IMR-90 (cell line): ENCODE measurements at regions not wholly inside any gene's neighbourhood (a gene's known extent, or its start where the extent isn't known, plus 50 kb on each side); places are given as distances from the start of the nearest gene placed in this dataset.

ENCODE experiments used
- BHLHE40 ChIP-seq: fragments of 150-350 bp; IDR thresholded peaks from 2 replicates; pipeline ENCODE4 v1.6.1; 2016; ENCODE audit warnings: mild to moderate bottlenecking, low read depth, low read length
- CEBPB ChIP-seq: IDR thresholded peaks from 2 replicates; pipeline ENCODE4 v1.6.1; 2012; ENCODE audit warnings: low read depth, low read length, improper control_type of control experiment
- CHD1 ChIP-seq: IDR thresholded peaks from 2 replicates; pipeline ENCODE4 v1.6.1; 2012; ENCODE audit warnings: low read depth, low read length, improper control_type of control experiment
- CTCF ChIP-seq: conservative IDR thresholded peaks from 2 replicates; pipeline ENCODE4 v1.5.1; 2012; ENCODE audit warnings: mild to moderate bottlenecking, low read depth, low read length, improper control_type of control experiment
- FOS ChIP-seq: fragments of 150-350 bp; IDR thresholded peaks from 2 replicates; pipeline ENCODE4 v1.6.1; 2016; ENCODE audit warnings: low read depth, low read length
- MAFK ChIP-seq: IDR thresholded peaks from 2 replicates; pipeline ENCODE4 v1.6.1; 2012; ENCODE audit warnings: low read depth, low read length, improper control_type of control experiment
- MAZ ChIP-seq: IDR thresholded peaks from 2 replicates; pipeline ENCODE4 v1.6.1; 2012; ENCODE audit warnings: low read depth, mild to moderate bottlenecking, low read length, improper control_type of control experiment, moderate library complexity, borderline replicate concordance
- MXI1 ChIP-seq: IDR thresholded peaks from 2 replicates; pipeline ENCODE4 v1.6.1; 2012; ENCODE audit warnings: low read depth, mild to moderate bottlenecking, low read length, moderate library complexity, borderline replicate concordance
- NFE2L2 ChIP-seq: fragments of 150-350 bp; IDR thresholded peaks from 2 replicates; pipeline ENCODE4 v1.6.1; 2016; ENCODE audit warnings: low read depth, mild to moderate bottlenecking, low read length
- POLR2A ChIP-seq: IDR thresholded peaks from 2 replicates; pipeline ENCODE4 v1.6.1; 2012; ENCODE audit warnings: mild to moderate bottlenecking, low read depth, low read length
- RAD21 ChIP-seq: IDR thresholded peaks from 2 replicates; pipeline ENCODE4 v1.6.1; 2012; ENCODE audit warnings: low read length, improper control_type of control experiment
- RCOR1 ChIP-seq: IDR thresholded peaks from 2 replicates; pipeline ENCODE4 v1.6.1; 2012; ENCODE audit warnings: mild to moderate bottlenecking, low read length, improper control_type of control experiment; ENCODE audit not compliant: insufficient replicate concordance
- SMC3 ChIP-seq: fragments of 150-350 bp; IDR thresholded peaks from 2 replicates; pipeline ENCODE4 v1.6.1; 2016; ENCODE audit warnings: low read depth, mild to moderate bottlenecking, antibody characterized with exemption, low read length, moderate library complexity
- USF2 ChIP-seq: fragments of 150-350 bp; IDR thresholded peaks from 2 replicates; pipeline ENCODE4 v1.6.1; 2017; ENCODE audit warnings: mild to moderate bottlenecking, antibody characterized with exemption, low read length, low read depth

- TF ChIP-seq CEBPB (no peak), CTCF (no peak), FOS (no peak), POLR2A (no peak), MXI1 (no peak), SMC3 (no peak), MAZ (no peak), USF2 (no peak), NFE2L2 (no peak), RAD21 (no peak), BHLHE40 (no peak), CHD1 (no peak), RCOR1 (no peak), MAFK (no peak)
Observed at GRCh38 chr1:199297887-199298286, 659.0 kb downstream of the PTPRC start.
